A673 (cell line): ENCODE measurements at regions not wholly inside any gene's neighbourhood (a gene's known extent, or its start where the extent isn't known, plus 50 kb on each side); places are given as distances from the start of the nearest gene placed in this dataset.

Experiments used
- BruUV-seq: library from RNA; stranded (reverse); fragments of 400-500 nt; replicated peaks from 2 replicates; lab custom pipeline; 2021; lab: Mats Ljungman, UMichigan
- CTCF ChIA-PET: fragments of 300-600 bp; sonication (Branson Sonifier 250); formaldehyde crosslinking; loops from one replicate; lab custom pipeline; 2022; ENCODE audit warnings: antibody characterized with exemption; lab: Charles Lee
- POLR2A ChIA-PET: fragments of 300-600 bp; sonication (Branson Sonifier 250); formaldehyde crosslinking; loops from one replicate; lab custom pipeline; 2022; ENCODE audit warnings: antibody characterized with exemption; ENCODE audit not compliant: low non-redundant PET; lab: Charles Lee
- DNase-seq: peaks from one replicate; pipeline ENCODE4 v3.0.0-alpha.2; 2015; ENCODE audit warnings: low spot score
- H3K27ac ChIP-seq: fragments of 200-600 bp; sonication (generic); 2 replicates; pipeline ENCODE4 v1.5.1; 2016; ENCODE audit warnings: mixed run types, low read depth, mild to moderate bottlenecking, mixed read lengths, antibody characterized with exemption, low read length; ENCODE audit not compliant: poor library complexity, severe bottlenecking
- H3K27me3 ChIP-seq: fragments of 200-600 bp; sonication (generic); replicated peaks from 2 replicates; pipeline ENCODE4 v1.6.1; 2017; ENCODE audit warnings: mixed run types, low read depth, mild to moderate bottlenecking, mixed read lengths, antibody characterized with exemption, low read length; ENCODE audit not compliant: insufficient read depth, poor library complexity
- H3K36me3 ChIP-seq: fragments of 200-600 bp; sonication (generic); 2 replicates; pipeline ENCODE4 v1.6.1; 2016; ENCODE audit warnings: mixed run types, mild to moderate bottlenecking, mixed read lengths, antibody characterized with exemption, low read length; ENCODE audit not compliant: insufficient read depth, poor library complexity, severe bottlenecking
- H3K4me1 ChIP-seq: fragments of 200-600 bp; sonication (generic); 2 replicates; pipeline ENCODE4 v1.6.1; 2017; ENCODE audit warnings: mixed run types, mild to moderate bottlenecking, mixed read lengths, antibody characterized with exemption, low read length; ENCODE audit not compliant: insufficient read depth, poor library complexity, severe bottlenecking
- H3K4me3 ChIP-seq: fragments of 200-600 bp; sonication (generic); 2 replicates; pipeline ENCODE4 v1.5.1; 2016; ENCODE audit warnings: low read depth, mixed run types, mild to moderate bottlenecking, mixed read lengths, low read length; ENCODE audit not compliant: poor library complexity, severe bottlenecking
- H3K9me3 ChIP-seq: fragments of 200-600 bp; sonication (generic); 2 replicates; pipeline ENCODE4 v1.6.1; 2016; ENCODE audit warnings: mixed run types, low read depth, mild to moderate bottlenecking, mixed read lengths, antibody characterized with exemption, low read length; ENCODE audit not compliant: poor library complexity, severe bottlenecking
- CTCF ChIP-seq: fragments of 300-800, 200-600 bp; sonication (generic); conservative IDR thresholded peaks from 2 replicates; pipeline ENCODE4 v1.5.1; 2017; ENCODE audit warnings: low read depth, mild to moderate bottlenecking, antibody characterized with exemption, low read length, moderate library complexity, mixed read lengths
- EZH2 ChIP-seq: fragments of 200-600 bp; sonication (generic); IDR thresholded peaks from 2 replicates; pipeline ENCODE4 v1.6.1; 2017; ENCODE audit warnings: borderline replicate concordance, low read depth, mild to moderate bottlenecking, mixed read lengths, antibody characterized with exemption, low read length; ENCODE audit not compliant: poor library complexity, severe bottlenecking
- intact Hi-C: fragments of 100-400 bp; cut with micrococcal nuclease; formaldehyde crosslinking; loops from one replicate; pipeline ENCODE4 v1.10.0; 2022; ENCODE audit not compliant: unreplicated experiment

DNA sequence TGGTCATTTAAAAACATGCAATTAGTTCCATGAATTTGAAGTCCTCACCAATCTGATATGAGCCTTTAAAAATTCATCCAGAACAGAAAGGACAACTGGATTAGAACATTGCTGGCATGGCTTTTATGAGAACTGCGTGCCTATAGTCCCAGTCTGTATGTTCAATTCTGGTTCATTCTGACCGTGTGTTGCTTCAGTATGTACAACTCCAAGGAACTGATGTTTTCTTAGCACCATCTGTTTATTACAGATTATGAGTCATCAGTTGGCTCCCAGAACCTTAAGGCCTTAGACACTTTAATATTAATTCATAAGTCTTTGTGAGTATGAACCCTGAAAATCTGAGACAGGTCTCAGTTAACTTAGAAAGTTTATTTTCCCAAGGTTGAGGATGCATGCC lies 115.0 kb downstream of the CEP44 start:
- BruUV-seq: no TSS peak
- Histone ChIP-seq H3K4me3 (no peak overlapping the region), H3K36me3 (no peaks in the 10 kb centered on the region), H3K4me1 (no peaks in the 10 kb centered on the region), H3K27ac (no peak overlapping the region), H3K9me3 (no peaks in the 10 kb centered on the region), H3K27me3 (no peaks in the 10 kb centered on the region)
- ChIA-PET POLR2A (no interaction called here), CTCF (no interaction called here)
- no peak for TF ChIP-seq EZH2
- TF ChIP-seq CTCF: no peak
- DNase-seq: no peak
- intact Hi-C loops: no loop called here

DNA sequence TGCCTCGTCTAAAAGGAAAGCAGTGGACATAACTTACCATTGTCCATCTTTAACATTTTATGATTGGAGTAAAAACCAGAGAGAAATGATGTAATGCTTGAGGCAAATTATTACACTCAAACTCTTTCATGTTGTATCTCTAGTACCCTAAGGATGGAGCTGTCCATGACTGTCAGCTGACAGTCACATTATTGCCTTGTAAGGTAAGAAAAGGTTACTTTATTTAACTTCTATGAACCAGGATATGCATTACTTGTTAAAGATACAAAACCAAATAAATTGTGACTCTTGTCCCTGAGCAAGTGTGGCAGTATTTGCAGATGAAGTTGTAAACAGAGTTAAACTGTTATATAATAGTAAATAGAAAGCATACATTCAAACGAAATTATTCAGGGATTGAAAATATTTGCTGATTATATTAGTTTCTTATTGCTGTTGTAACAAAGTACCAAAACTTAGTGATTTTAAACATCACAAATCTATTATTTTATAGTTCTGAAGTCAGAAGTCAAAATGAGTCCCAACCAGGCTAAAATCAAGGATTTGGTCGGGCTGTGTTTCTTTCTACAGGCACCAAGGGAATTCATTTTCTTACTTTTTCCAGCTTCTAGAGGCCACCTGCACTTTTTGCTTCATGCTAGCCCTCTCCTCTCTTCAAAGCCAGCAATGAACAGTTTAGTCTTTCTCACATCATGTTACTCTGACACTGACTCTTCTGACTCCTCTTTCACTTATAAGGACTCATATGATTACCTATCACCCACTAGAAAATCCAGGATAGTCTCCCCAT lies 113.8 kb downstream of the CEP44 start:
- no peaks in the 10 kb centered on the region for H3K4me1 ChIP-seq
- no peaks in the 10 kb centered on the region for H3K36me3 ChIP-seq
- BruUV-seq: no TSS peak
- no peak overlapping the region for H3K27ac ChIP-seq
- H3K9me3 ChIP-seq: no peaks in the 10 kb centered on the region
- no peak overlapping the region for H3K4me3 ChIP-seq
- no peak for DNase-seq
- no peaks in the 10 kb centered on the region for H3K27me3 ChIP-seq
- TF ChIP-seq CTCF (no peak), EZH2 (no peak)
- ChIA-PET POLR2A (no interaction called here), CTCF (no interaction called here)
- intact Hi-C loops: no loop called here

- POLR2A ChIA-PET: no interaction called here
Measured at GRCh38 chr4:174396599-174397110, 112.9 kb downstream of the CEP44 start.

More at GRCh38 chr4:174396599-174397110, 112.9 kb downstream of the CEP44 start:
- TF ChIP-seq EZH2 (no peak), CTCF (no peak)
- H3K36me3 ChIP-seq: no peaks in the 10 kb centered on the region
- H3K27ac ChIP-seq: no peak overlapping the region
- H3K4me3 ChIP-seq: no peak overlapping the region
- H3K27me3 ChIP-seq: no peaks in the 10 kb centered on the region
- H3K4me1 ChIP-seq: no peaks in the 10 kb centered on the region
- DNase-seq: no peak
- intact Hi-C loops: no loop called here
- CTCF ChIA-PET: no interaction called here
- no peaks in the 10 kb centered on the region for H3K9me3 ChIP-seq
- no TSS peak for BruUV-seq
